SU-DHL-6 (cell line): ENCODE measurements at regions not wholly inside any gene's neighbourhood (a gene's known extent, or its start where the extent isn't known, plus 50 kb on each side); places are given as distances from the start of the nearest gene placed in this dataset.

Experiments used
- H2AFZ ChIP-seq: fragments of 200-600 bp; sonication (generic); 2 replicates; pipeline ENCODE4 v1.6.1; 2014; ENCODE audit warnings: low read depth, mild to moderate bottlenecking, moderate library complexity, mixed read lengths, antibody characterized with exemption, low read length; ENCODE audit not compliant: severe bottlenecking
- H3F3A ChIP-seq: fragments of 200-600 bp; shearing (Covaris generic); 2 replicates; pipeline ENCODE4 v1.6.0; 2016; ENCODE audit warnings: antibody characterized with exemption, mild to moderate bottlenecking; ENCODE audit not compliant: insufficient read depth
- H3K27ac ChIP-seq: fragments of 200-600 bp; sonication (generic); 2 replicates; pipeline ENCODE4 v1.5.1; 2016; ENCODE audit warnings: low read depth, mild to moderate bottlenecking, low read length, moderate library complexity, mixed read lengths
- H3K27me3 ChIP-seq: fragments of 200-600 bp; sonication (generic), shearing (Covaris generic); 2 replicates; pipeline ENCODE4 v1.6.0; 2014; ENCODE audit warnings: mild to moderate bottlenecking, low read length
- H3K36me3 ChIP-seq: fragments of 200-600 bp; sonication (generic); 2 replicates; pipeline ENCODE4 v1.6.1; 2014; ENCODE audit warnings: mild to moderate bottlenecking, low read length, mixed read lengths
- H3K4me2 ChIP-seq: fragments of 300-600, 200-600 bp; shearing (Covaris generic), sonication (generic); 2 replicates; pipeline ENCODE4 v1.6.0; 2014; ENCODE audit warnings: low read length, low read depth, mild to moderate bottlenecking; ENCODE audit not compliant: poor library complexity, severe bottlenecking
- H3K4me3 ChIP-seq: fragments of 200-600 bp; sonication (generic); 2 replicates; pipeline ENCODE4 v1.5.1; 2014; ENCODE audit warnings: antibody characterized with exemption, low read length, mild to moderate bottlenecking, mixed read lengths; ENCODE audit not compliant: insufficient read depth, poor library complexity, severe bottlenecking
- H3K79me2 ChIP-seq: fragments of 200-600 bp; sonication (generic); 2 replicates; pipeline ENCODE4 v1.6.1; 2014; ENCODE audit warnings: mild to moderate bottlenecking, low read length, moderate library complexity; ENCODE audit not compliant: insufficient read depth
- H3K9ac ChIP-seq: fragments of 200-600 bp; sonication (generic); 2 replicates; pipeline ENCODE4 v1.7.0; 2014; ENCODE audit warnings: mild to moderate bottlenecking, low read length
- H3K9me2 ChIP-seq: fragments of 200-600 bp; sonication (generic); replicated peaks from 2 replicates; pipeline ENCODE4 v1.6.1; 2014; ENCODE audit warnings: low read length; ENCODE audit not compliant: insufficient read depth
- H3K9me3 ChIP-seq: fragments of 200-600 bp; sonication (generic); 2 replicates; pipeline ENCODE4 v1.6.1; 2014; ENCODE audit warnings: low read length, mixed read lengths; ENCODE audit not compliant: insufficient read depth
- H4K20me1 ChIP-seq: fragments of 200-600 bp; sonication (generic); 2 replicates; pipeline ENCODE4 v1.6.1; 2014; ENCODE audit warnings: low read depth, mild to moderate bottlenecking, antibody characterized with exemption, low read length, moderate library complexity, mixed read lengths
- CTCF ChIP-seq: fragments of 200-600 bp; sonication (generic); IDR thresholded peaks from one replicate; pipeline ENCODE4 v1.5.1; 2017; ENCODE audit warnings: antibody characterized with exemption, mild to moderate bottlenecking, low read length, moderate library complexity; ENCODE audit not compliant: insufficient read depth, poor library complexity, severe bottlenecking
- EZH2phosphoT487 ChIP-seq: fragments of 200-600 bp; sonication (generic), shearing (Covaris generic); conservative IDR thresholded peaks from 2 replicates; pipeline ENCODE4 v1.6.1; 2018; ENCODE audit warnings: mild to moderate bottlenecking, antibody characterized with exemption, low read length, moderate library complexity, mixed read lengths

GRCh38 chr21:43364261-43364510, 62.7 kb downstream of the SIK1 start:
- no peak for TF ChIP-seq EZH2phosphoT487
- no peak for TF ChIP-seq CTCF
- no peaks in the 10 kb centered on the region for H3K9me3 ChIP-seq
- H3K9ac ChIP-seq, result no peak overlapping the region
- no peak overlapping the region for H2AFZ ChIP-seq
- H3K79me2 ChIP-seq, result no peaks in the 10 kb centered on the region
- H3K4me3 ChIP-seq, result no peak overlapping the region
- no peaks in the 10 kb centered on the region for H4K20me1 ChIP-seq
- no peaks in the 10 kb centered on the region for H3K27me3 ChIP-seq
- H3K9me2 ChIP-seq, result no peaks in the 10 kb centered on the region
- H3F3A ChIP-seq, result no peaks in the 10 kb centered on the region
- H3K36me3 ChIP-seq, result no peaks in the 10 kb centered on the region
- no peak overlapping the region for H3K27ac ChIP-seq
- H3K4me2 ChIP-seq, result no peak overlapping the region

- no peaks in the 10 kb centered on the region for H3K9me2 ChIP-seq
- no peaks in the 10 kb centered on the region for H3F3A ChIP-seq
- H3K36me3 ChIP-seq, result no peaks in the 10 kb centered on the region
- H3K9ac ChIP-seq, result no peak overlapping the region
- H3K4me2 ChIP-seq, result no peak overlapping the region
- H3K9me3 ChIP-seq, result no peaks in the 10 kb centered on the region
- H4K20me1 ChIP-seq, result no peaks in the 10 kb centered on the region
- H3K4me3 ChIP-seq, result no peak overlapping the region
- H3K27me3 ChIP-seq, result no peaks in the 10 kb centered on the region
- H3K79me2 ChIP-seq, result no peaks in the 10 kb centered on the region
- no peak for TF ChIP-seq CTCF
- TF ChIP-seq EZH2phosphoT487, result no peak
- H3K27ac ChIP-seq, result no peak overlapping the region
- no peak overlapping the region for H2AFZ ChIP-seq
These were observed 63.2 kb downstream of the SIK1 start for GRCh38 chr21:43363506-43364260.

- Histone ChIP-seq H3K4me3 (no peak overlapping the region), H3F3A (no peaks in the 10 kb centered on the region), H3K9ac (no peak overlapping the region), H4K20me1 (no peaks in the 10 kb centered on the region), H3K27me3 (no peaks in the 10 kb centered on the region), H3K79me2 (no peaks in the 10 kb centered on the region), H3K9me3 (no peaks in the 10 kb centered on the region), H2AFZ (no peak overlapping the region), H3K9me2 (no peaks in the 10 kb centered on the region), H3K36me3 (no peaks in the 10 kb centered on the region), H3K27ac (no peak overlapping the region), H3K4me2 (peak overlapping the region; percentile 47)
- TF ChIP-seq EZH2phosphoT487 (no peak), CTCF (no peak)
These were observed 64.0 kb downstream of the SIK1 start for GRCh38 chr21:43362915-43363314.
